Karpas-422 (cell line): ENCODE measurements at regions not wholly inside any gene's neighbourhood (a gene's known extent, or its start where the extent isn't known, plus 50 kb on each side); places are given as distances from the start of the nearest gene placed in this dataset.

Source experiments
- DNase-seq: peaks from one replicate; pipeline ENCODE4 v3.0.0-alpha.2; 2015
- H2AFZ ChIP-seq: fragments of 200-600 bp; sonication (generic); 2 replicates; pipeline ENCODE4 v1.6.1; 2014; ENCODE audit warnings: antibody characterized with exemption, low read length, mixed read lengths
- H3K27ac ChIP-seq: fragments of 200-600 bp; sonication (generic); 2 replicates; pipeline ENCODE4 v1.5.1; 2014; ENCODE audit warnings: mild to moderate bottlenecking, low read length, moderate library complexity
- H3K27me3 ChIP-seq: fragments of 200-600 bp; sonication (generic); 2 replicates; pipeline ENCODE4 v1.6.1; 2014; ENCODE audit warnings: low read length, mixed read lengths
- H3K36me3 ChIP-seq: fragments of 200-600 bp; sonication (generic); 2 replicates; pipeline ENCODE4 v1.6.1; 2014; ENCODE audit warnings: low read length, mixed read lengths; ENCODE audit not compliant: insufficient read depth
- H3K4me1 ChIP-seq: fragments of 200-600 bp; sonication (generic); 2 replicates; pipeline ENCODE4 v1.6.1; 2014; ENCODE audit warnings: mild to moderate bottlenecking, low read length, mixed read lengths
- H3K4me2 ChIP-seq: fragments of 200-600 bp; sonication (generic); 2 replicates; pipeline ENCODE4 v1.6.1; 2014; ENCODE audit warnings: low read length, low read depth, mild to moderate bottlenecking; ENCODE audit not compliant: poor library complexity, severe bottlenecking
- H3K4me3 ChIP-seq: fragments of 200-600 bp; sonication (generic); 2 replicates; pipeline ENCODE4 v1.5.1; 2014; ENCODE audit warnings: mild to moderate bottlenecking, antibody characterized with exemption, low read length, mixed read lengths
- H3K79me2 ChIP-seq: fragments of 200-600 bp; sonication (generic); 2 replicates; pipeline ENCODE4 v1.6.1; 2014; ENCODE audit warnings: mild to moderate bottlenecking, low read length, mixed read lengths
- H3K9ac ChIP-seq: fragments of 200-600 bp; sonication (generic); 2 replicates; pipeline ENCODE4 v1.6.0; 2014; ENCODE audit warnings: low read length
- H3K9me2 ChIP-seq: fragments of 200-600 bp; sonication (generic), shearing (Covaris generic); replicated peaks from 2 replicates; pipeline ENCODE4 v1.6.0; 2014; ENCODE audit warnings: mild to moderate bottlenecking, low read length, moderate library complexity; ENCODE audit not compliant: insufficient read depth
- H3K9me3 ChIP-seq: fragments of 300-700, 200-600 bp; sonication (generic); 2 replicates; pipeline ENCODE4 v1.6.1; 2014; ENCODE audit warnings: low read length, mixed read lengths
- H4K20me1 ChIP-seq: fragments of 200-600 bp; sonication (generic); 2 replicates; pipeline ENCODE4 v1.6.1; 2014; ENCODE audit warnings: mild to moderate bottlenecking, antibody characterized with exemption, low read length, low read depth; ENCODE audit not compliant: insufficient read depth

GRCh38 chr21:19440792-19441655, 1037.4 kb upstream of the TMPRSS15 start:
- H3K79me2 ChIP-seq: no peaks in the 10 kb centered on the region
- no peaks in the 10 kb centered on the region for H4K20me1 ChIP-seq
- no peaks in the 10 kb centered on the region for H3K4me1 ChIP-seq
- no peaks in the 10 kb centered on the region for H3K9me2 ChIP-seq
- no peak overlapping the region for H3K27ac ChIP-seq
- H2AFZ ChIP-seq: no peak overlapping the region
- H3K4me2 ChIP-seq: no peak overlapping the region
- no peaks in the 10 kb centered on the region for H3K27me3 ChIP-seq
- H3K9ac ChIP-seq: no peak overlapping the region
- H3K4me3 ChIP-seq: no peak overlapping the region
- peaks cover 35% of the 10 kb centered on the region for H3K9me3 ChIP-seq
- DNase-seq: no peak
- H3K36me3 ChIP-seq: no peaks in the 10 kb centered on the region

GRCh38 chr21:19458295-19458694, 1054.7 kb upstream of the TMPRSS15 start:
- no peak for DNase-seq
- Histone ChIP-seq H3K79me2 (no peaks in the 10 kb centered on the region), H3K27me3 (no peaks in the 10 kb centered on the region), H2AFZ (no peak overlapping the region), H3K4me1 (no peaks in the 10 kb centered on the region), H3K4me2 (no peak overlapping the region), H3K9me3 (peaks cover 30% of the 10 kb centered on the region), H4K20me1 (no peaks in the 10 kb centered on the region), H3K9ac (no peak overlapping the region), H3K27ac (no peak overlapping the region), H3K4me3 (no peak overlapping the region), H3K9me2 (no peaks in the 10 kb centered on the region), H3K36me3 (no peaks in the 10 kb centered on the region)

GRCh38 chr21:19461481-19462205, 1058.1 kb upstream of the TMPRSS15 start:
- Histone ChIP-seq H4K20me1 (no peaks in the 10 kb centered on the region), H3K36me3 (no peaks in the 10 kb centered on the region), H3K4me1 (no peaks in the 10 kb centered on the region), H3K9ac (no peak overlapping the region), H3K27me3 (no peaks in the 10 kb centered on the region), H3K9me3 (peaks cover 15% of the 10 kb centered on the region), H3K9me2 (no peaks in the 10 kb centered on the region), H3K79me2 (no peaks in the 10 kb centered on the region), H3K4me3 (no peak overlapping the region), H3K4me2 (no peak overlapping the region), H2AFZ (no peak overlapping the region), H3K27ac (no peak overlapping the region)
- no peak for DNase-seq

GRCh38 chr21:19463966-19464365, 1060.4 kb upstream of the TMPRSS15 start:
- H3K4me1 ChIP-seq: no peaks in the 10 kb centered on the region
- H3K4me2 ChIP-seq: no peak overlapping the region
- peaks cover 24% of the 10 kb centered on the region for H3K9me3 ChIP-seq
- no peak for DNase-seq
- no peak overlapping the region for H3K4me3 ChIP-seq
- no peaks in the 10 kb centered on the region for H3K27me3 ChIP-seq
- no peak overlapping the region for H2AFZ ChIP-seq
- H4K20me1 ChIP-seq: no peaks in the 10 kb centered on the region
- no peaks in the 10 kb centered on the region for H3K79me2 ChIP-seq
- H3K36me3 ChIP-seq: no peaks in the 10 kb centered on the region
- no peak overlapping the region for H3K9ac ChIP-seq
- H3K9me2 ChIP-seq: no peaks in the 10 kb centered on the region
- H3K27ac ChIP-seq: no peak overlapping the region

GRCh38 chr21:19468991-19469715, 1065.6 kb upstream of the TMPRSS15 start:
- Histone ChIP-seq H3K36me3 (no peaks in the 10 kb centered on the region), H3K27ac (no peak overlapping the region), H3K79me2 (no peaks in the 10 kb centered on the region), H4K20me1 (no peaks in the 10 kb centered on the region), H3K9me2 (no peaks in the 10 kb centered on the region), H3K4me1 (no peaks in the 10 kb centered on the region), H3K9ac (no peak overlapping the region), H3K4me3 (no peak overlapping the region), H3K4me2 (no peak overlapping the region), H2AFZ (no peak overlapping the region), H3K9me3 (peaks cover 37% of the 10 kb centered on the region), H3K27me3 (no peaks in the 10 kb centered on the region)
- DNase-seq: no peak

- Histone ChIP-seq H3K27ac (no peak overlapping the region), H3K4me2 (no peak overlapping the region), H3K4me3 (no peak overlapping the region), H4K20me1 (no peaks in the 10 kb centered on the region), H3K4me1 (no peaks in the 10 kb centered on the region), H3K9me3 (peaks cover 13% of the 10 kb centered on the region), H3K79me2 (no peaks in the 10 kb centered on the region), H3K9ac (no peak overlapping the region), H3K27me3 (no peaks in the 10 kb centered on the region), H3K9me2 (no peaks in the 10 kb centered on the region), H3K36me3 (no peaks in the 10 kb centered on the region), H2AFZ (no peak overlapping the region)
- DNase-seq: no peak
Measured at GRCh38 chr21:19475525-19475924, 1071.9 kb upstream of the TMPRSS15 start.

- DNase-seq: no peak
- Histone ChIP-seq H3K9ac (no peak overlapping the region), H3K27me3 (no peaks in the 10 kb centered on the region), H3K36me3 (no peaks in the 10 kb centered on the region), H3K4me1 (no peaks in the 10 kb centered on the region), H2AFZ (no peak overlapping the region), H3K4me3 (no peak overlapping the region), H3K4me2 (no peak overlapping the region), H4K20me1 (no peaks in the 10 kb centered on the region), H3K79me2 (no peaks in the 10 kb centered on the region), H3K9me3 (peaks cover 25% of the 10 kb centered on the region), H3K9me2 (no peaks in the 10 kb centered on the region), H3K27ac (no peak overlapping the region)
Measured at GRCh38 chr21:19489930-19490329, 1086.3 kb upstream of the TMPRSS15 start.

- no peaks in the 10 kb centered on the region for H3K79me2 ChIP-seq
- H3K36me3 ChIP-seq: no peaks in the 10 kb centered on the region
- no peaks in the 10 kb centered on the region for H4K20me1 ChIP-seq
- H3K4me1 ChIP-seq: no peaks in the 10 kb centered on the region
- H3K27ac ChIP-seq: no peak overlapping the region
- no peak for DNase-seq
- H3K27me3 ChIP-seq: no peaks in the 10 kb centered on the region
- H3K4me3 ChIP-seq: no peak overlapping the region
- no peak overlapping the region for H2AFZ ChIP-seq
- peaks cover 25% of the 10 kb centered on the region for H3K9me3 ChIP-seq
- H3K9me2 ChIP-seq: no peaks in the 10 kb centered on the region
- no peak overlapping the region for H3K4me2 ChIP-seq
- H3K9ac ChIP-seq: no peak overlapping the region
Measured at GRCh38 chr21:19490481-19490880, 1086.9 kb upstream of the TMPRSS15 start.
